GM19023 (cell line): ENCODE measurements at regions not wholly inside any gene's neighbourhood (a gene's known extent, or its start where the extent isn't known, plus 50 kb on each side); places are given as distances from the start of the nearest gene placed in this dataset.
"Not testable (repeated sequence)": the region's sequence is repeated elsewhere in the genome, so short reads cannot be mapped to it uniquely, and the experiment has no call there.

Experiments
- ATAC-seq: cut with Tn5 transposase; IDR thresholded peaks from one replicate; pipeline ENCODE4 v1.9.1; 2021; ENCODE audit warnings: mild to moderate bottlenecking, moderate library complexity; ENCODE audit not compliant: unreplicated experiment

DNA sequence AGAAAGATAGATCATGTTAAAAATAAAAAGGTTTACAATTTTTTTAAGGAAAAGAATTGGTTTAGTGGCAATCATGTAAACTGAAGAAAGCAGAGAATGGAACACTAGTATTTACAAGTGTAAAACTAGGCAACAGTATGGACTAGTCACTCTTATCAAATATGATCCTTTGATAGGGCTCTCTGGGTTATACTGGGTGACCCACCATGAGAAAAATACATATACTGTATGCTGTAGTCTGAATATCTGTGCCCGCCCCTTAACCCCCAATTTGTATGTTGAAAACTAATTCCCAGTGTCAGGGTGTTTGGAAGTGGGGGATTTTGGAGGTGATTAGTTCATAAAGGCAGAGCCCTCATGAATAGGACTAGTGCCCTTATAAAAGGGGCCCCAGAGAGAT, 236.8 kb upstream of the TARS1 start:
- no peak for ATAC-seq

DNA sequence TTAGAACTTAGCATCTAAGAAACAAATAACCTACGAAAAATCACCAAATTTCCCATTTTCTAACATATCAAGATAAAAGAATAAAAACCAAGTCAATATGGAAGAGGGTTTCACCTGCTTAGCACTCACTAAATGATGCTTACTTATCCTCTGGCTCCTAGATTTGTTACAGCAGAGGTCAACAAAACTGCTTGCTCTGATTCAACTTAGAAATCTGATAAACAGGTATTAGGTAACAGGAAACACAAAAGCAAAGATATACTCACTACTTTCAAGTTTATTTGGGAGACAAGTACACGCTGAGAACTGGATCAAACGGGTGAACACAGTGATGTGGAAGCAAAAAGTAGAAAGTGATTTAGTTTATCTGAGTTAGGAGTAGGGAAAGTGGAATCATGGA, 235.7 kb upstream of the TARS1 start:
- ATAC-seq, result no peak

DNA sequence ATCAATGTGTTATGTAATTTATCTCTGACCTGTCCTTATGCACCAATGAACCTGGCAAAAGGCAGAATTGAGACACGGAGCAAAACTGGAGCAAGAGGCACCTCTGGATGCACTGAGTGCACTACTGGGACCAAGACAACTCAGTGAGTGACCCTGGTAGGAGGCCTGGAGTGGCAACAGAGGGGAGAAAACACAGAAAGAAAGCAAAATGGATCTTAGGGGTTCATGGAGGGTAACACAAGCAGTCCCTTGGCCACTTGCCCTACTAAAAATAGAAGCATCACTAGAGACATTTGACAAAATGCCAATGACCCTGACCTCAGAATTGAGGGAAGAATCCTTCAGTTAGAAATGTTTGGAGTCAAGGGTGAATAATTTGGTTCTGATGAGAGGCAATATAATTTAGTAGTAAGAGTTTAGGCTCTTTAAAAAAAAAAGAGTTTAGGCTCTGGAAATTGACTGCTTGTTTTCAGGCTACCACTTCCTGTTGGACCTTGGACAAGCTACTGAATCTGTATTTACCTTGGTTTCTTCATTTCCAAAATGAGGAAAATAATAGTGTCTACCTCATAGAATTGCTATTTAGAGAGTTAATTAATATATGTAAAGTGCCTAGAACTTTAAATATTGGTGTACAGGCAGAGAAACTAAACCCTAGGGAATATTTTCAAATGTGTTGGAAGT, 234.9 kb upstream of the TARS1 start:
- no peak for ATAC-seq

DNA sequence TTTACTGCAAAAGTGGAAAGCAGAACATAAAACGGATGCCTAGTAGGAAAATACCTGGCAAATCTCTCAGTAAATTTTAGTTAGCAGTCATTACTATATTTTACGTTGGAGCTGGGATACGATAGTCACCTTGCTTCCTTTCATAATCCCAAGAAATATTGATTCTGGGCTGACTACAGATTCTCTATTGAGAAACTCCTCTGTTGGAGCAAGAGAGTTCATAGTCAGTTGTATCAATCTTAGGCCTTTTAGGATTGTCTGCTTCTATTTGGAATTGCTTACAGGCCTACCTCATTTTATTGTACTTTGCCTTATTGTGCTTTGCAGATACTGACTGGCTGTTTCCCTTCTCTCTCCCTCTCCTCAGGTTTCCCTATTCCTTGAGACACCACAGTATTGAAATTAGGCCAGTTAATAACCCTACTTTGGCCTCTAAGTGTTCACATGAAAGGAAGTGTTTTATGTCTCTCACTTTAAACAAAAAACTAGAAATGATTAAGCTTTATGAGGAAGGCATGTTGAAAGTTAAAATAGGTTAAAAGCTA, 233.7 kb upstream of the TARS1 start:
- no peak for ATAC-seq

DNA sequence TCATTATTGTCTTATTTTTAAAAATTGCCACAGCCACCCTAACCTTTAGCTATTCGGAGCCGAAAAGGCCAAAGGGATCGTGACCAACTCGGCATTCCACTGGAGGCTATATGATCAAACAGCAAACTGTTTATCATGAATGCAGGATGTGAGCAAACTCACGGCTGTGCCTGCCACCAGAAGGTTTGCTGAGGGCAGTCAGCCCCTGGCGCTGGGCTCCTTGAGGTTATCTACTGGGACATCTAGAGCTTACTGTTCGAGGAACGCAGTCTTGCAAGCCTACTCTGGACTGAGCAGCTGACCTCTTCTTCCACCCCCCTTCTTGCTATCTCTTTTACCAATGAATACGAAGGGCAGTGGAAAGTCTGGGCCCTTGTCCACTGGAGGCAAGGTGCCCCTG, 231.5 kb upstream of the TARS1 start:
- ATAC-seq, result no peak

DNA sequence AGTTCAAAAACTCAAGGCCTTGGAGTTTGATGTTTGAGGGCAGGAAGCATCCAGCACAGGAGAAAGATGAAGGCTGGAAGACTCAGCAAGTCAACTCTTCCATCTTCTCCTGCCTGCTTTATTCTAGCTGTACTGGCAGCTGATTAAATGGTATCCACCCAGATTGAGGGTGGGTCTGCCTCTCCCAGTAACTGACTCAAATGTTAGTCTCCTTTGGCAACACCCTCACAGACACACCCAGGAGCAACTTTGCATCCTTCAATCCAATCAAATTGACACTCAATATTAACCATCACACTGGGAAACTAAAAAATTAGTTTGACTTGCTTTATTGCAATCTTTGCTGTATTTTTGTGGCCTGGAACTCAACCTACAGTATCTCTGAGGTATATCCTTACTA, 230.5 kb upstream of the TARS1 start:
- not testable (repeated sequence) for ATAC-seq

DNA sequence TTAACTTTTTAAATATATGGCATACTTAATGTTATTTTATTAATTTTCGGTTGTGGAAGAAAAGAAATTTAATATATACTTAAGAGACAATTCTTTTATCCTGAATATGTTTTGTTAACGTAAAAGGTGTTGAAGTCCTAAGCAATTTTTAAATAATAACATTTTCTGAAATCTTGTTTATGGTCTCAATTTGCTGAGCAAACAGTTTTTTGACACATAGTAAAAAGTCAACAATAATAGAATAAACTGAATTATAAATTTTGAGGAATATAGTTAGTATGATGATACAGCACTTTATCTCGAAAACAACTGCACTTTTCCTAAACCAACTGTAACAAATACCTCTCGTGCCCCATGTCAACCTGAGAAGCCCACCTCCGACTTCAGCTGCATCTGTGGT, 229.8 kb upstream of the TARS1 start:
- no peak for ATAC-seq

DNA sequence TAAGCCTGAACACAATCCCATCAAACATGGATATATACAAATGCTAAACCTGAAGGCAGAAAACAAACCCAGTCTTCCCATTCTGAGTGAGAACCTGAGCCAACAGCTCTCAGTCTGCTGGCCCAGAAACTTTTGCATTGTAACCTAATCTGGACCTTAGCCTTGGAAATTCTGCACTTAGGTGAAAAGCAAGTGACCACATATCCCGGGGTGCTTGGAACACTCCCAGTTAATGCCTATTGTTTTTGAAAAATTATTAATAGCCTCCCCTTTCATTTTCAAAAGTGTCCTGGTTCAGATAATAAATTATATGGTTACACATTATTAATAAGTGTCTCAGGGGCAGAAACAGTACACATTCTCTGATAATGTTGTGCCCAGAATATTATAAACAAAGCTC, 228.3 kb upstream of the TARS1 start:
- no peak for ATAC-seq

DNA sequence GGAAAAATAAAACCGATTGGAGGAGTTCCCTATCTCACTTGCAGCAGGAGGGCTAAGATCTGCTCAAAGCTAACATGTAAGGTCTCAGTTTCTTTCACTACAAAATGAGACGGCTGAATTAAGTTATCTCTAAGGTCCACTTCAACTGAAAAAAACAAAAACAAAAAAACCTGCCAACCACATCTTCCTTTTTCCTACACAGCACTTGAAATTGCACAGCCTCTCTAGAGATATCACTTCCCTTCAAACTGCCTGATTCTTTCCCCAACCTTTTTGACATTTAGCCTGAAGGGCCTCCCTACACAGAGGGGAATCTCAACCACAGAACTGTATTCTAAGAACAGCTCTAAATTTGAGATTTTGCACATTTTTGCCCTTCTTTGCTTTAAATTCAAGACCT, 227.9 kb upstream of the TARS1 start:
- ATAC-seq, result no peak

DNA sequence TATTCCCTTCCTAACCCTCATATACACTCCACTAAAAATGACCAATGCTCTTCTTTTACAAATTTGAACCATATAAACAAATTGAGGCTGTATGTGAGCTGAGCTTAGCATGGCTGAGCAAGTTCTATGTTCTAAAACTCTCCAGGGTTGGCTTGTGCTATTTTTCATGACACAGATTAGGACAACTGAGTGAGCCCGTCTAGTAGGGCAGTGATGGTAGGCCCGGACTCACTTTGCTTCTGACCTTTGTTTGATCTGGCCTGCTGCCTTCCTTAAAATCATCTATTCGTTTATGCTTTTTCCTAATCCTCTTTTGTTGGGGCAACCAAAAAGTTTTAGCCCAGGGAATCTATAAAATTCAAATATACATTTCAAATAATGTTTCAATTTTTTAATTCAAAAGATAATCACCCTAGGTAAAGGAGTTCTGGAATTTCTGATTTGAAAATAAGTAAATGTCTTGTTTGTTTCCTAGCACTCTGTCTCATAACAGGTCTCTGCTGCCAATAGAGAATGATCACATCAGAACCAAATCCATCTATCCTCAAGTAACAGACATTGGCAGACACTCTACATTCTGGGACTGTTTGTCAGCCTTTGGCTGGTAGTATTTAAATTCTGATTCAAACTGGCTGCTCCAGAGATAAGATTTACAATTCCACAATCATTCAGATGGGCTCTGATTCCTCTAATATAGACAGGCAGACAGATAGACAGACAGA, 217.0 kb upstream of the TARS1 start:
- ATAC-seq, result no peak

DNA sequence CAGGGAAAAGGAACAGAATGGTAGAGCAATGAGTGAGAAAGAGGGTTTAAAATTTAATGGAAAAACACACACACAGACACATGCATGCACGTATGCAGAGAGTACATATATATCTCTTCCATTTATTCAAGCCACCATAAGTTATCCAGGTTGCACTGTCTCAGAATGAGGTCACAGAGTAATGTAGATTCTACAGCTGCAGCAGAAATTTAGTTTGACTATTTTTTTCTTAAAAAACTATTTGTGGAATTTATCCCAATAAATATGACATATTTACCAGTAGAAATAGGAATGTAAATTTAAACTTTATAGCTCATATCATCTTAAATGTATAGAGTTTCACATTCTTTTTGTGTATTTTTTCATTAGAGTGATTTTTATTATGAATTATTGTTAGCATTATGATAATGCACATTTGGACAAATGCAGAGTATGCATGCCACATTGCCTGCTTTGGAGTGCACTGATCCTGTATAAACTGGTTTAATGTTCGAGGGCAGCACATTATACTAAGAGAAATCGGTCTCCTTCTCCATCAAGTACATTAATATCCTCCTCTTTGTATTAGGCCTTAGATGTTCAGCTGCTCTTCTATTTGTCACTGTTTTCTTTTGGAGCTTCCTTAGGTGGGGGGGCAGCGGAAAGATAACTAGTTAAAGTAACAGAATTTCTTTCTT, 216.3 kb upstream of the TARS1 start:
- no peak for ATAC-seq

DNA sequence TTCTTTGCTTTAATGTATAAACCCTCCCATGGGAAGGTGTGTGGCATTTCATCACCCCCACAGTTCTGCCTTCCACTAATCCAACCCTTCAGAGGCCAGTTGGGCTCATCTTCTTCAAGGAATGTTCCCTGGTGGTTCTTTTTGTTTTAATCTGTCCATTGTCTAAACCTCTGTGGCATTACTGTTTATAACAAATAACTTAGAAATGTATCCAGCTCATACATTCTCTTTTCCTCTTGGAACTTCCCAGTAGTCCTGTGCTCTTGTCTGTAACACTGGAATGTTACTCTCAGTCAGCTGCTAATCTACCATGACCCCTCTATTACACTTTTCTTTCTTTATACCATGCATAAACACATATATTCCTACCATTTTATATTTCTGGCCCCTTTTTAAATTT, 213.5 kb upstream of the TARS1 start:
- no peak for ATAC-seq

DNA sequence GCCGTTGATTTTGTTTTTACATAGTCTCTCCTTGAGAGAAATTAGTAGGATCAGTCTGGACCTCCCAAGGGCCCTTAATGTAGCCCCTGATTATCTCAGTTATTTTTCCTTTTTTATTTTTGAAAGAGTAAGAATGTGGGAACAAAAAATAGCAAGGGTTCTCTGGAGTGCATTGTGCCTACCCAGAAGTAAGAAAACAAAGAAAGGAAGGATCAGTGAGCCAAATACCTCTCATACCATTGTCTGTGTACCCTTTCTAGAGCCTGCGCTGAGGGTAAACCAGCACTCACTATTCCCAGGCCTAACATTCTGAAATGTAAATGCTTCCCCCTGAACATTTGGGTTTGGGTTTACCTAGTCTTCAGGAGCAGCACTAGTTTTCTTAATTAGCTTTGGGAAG, 213.0 kb upstream of the TARS1 start:
- no peak for ATAC-seq

DNA sequence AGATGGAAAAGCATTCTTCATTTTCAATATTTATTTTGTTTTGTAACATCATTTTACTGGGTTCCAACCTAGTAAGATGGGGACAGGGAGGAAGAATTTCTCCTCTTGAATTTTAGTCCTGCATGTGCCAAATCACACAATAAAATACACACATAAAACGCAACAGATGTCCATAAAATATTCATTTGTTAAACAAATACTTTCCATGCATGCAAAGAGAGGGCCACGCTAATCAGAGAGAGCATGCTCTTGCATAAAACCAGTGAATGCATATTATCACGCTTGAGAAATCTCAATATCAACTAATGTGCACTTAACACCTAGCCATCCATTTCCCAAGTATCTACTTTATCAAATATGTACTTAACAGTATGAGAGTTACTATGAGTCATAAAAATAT, 212.6 kb upstream of the TARS1 start:
- no peak for ATAC-seq

DNA sequence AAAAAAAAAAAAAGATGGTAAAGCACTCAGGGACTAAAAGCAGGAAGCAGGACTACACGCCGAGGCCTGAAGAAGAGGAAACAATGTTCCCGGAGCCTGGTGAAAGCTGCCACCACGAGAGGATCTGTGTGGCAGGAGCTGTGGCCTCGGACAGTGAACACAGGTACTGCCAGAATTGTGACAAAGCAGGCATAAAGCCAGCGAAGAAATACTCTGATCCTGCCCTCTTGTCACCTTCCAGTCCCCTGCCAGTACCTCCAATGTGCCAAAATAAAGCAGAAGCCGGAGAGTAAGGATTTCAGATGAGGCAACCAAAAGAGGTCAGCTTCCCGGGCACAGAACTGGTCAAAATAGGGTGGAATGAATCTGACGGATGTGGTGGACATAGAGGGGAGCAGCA, 211.5 kb upstream of the TARS1 start:
- ATAC-seq, result no peak

DNA sequence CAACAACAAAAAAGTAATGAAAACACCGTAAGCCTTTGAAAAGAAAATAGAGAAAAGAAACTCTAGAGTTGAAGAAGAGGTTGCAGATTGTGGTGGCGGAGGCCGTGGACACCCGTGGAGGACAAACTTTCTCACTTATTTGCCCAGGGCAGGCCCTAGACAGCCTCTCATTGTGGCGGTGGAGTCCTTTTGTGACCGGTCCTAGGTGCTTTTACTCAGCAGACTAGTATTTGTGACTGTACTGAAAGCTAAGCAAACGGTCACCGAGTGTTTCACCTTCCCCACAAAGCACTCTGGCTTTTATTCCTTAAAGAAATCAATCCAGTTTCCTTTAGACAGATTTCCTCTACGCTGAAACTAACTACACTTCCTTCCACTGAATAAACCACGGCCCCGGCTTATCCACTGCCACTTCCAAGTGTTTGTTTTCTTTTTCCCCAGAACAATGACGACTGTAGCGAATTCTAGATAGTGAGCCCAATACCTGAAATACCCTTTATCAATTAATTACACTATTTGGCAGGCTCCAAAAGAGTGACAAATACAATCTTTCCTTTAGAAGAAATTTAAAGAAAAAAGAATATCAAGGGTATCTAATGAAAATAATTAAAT, 210.2 kb upstream of the TARS1 start:
- ATAC-seq, result no peak

DNA sequence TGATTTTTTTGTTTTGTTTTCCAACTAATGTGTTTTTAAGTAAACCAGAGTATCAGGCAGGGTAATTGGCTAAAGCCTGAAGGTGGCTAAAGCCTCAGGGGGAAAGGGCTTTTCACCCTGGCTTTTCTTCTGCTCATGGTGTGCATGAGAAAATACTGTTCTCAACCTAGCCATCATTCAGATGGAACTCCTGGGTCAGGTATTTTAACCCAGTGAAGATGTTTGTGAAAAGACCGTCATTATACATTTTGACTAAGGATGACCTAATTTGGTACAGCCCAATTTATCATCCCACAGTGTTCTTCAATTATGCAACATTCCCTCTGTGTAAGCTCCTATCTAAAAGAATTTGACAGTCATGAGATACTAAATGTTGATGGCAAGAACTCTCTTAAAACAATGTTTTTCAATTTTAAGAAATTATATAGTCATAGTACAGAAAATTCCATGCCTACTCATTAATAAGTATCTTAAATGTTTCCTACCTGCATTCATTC, 209.5 kb upstream of the TARS1 start:
- no peak for ATAC-seq

DNA sequence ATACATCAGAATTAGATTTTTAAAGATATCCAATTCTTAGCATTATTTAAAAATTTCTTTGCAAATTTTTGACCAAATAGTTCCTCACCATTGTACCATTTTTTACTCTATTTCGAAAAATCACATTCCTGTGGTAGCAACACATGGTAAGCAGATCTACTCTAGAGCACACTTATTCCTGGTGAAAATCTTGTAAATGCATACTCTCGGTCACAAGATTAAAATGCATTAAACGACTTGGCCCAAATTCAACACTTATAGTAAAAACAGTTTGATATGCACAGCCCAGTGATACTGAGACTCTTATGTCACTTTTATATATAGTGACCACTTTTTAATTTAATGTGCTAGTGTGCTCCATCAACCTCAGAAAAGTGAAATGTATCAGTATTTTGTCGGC, 208.8 kb upstream of the TARS1 start:
- ATAC-seq, result no peak

DNA sequence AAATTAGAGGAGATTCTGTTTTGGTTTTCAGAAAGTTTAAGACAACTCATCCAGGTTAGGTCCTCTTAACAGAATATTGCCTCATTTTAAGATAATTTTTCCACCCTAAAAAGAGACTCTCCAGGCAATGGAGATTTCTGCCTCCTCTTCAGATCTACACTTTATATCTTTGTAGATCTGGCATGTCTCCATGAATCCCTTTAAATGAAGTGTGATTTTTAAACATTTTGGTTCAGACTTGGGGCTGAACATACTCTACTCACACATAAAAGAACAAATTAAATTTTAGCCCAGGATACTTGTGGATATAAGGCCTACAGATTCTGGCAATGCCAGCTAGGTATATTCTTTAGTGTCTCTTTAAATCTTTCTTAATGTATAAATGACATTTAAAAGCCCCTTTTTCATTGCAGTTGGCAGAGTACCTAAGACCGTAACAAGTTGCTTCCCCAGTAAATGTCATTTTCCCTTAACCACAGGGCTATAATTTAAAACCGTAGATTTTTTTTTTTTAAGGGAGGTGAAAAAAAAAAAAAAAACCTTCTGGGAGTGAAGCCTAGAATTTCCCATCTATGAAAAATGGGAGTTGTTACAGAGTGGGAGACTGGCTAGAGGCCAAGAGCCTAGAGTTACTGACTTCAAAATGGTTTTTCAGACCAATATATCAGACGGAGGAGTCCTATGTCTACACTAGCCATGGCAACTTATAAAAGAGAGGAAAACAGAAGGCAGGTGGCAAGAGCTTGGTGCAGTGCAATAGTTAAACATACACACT, 207.8 kb upstream of the TARS1 start:
- no peak for ATAC-seq

DNA sequence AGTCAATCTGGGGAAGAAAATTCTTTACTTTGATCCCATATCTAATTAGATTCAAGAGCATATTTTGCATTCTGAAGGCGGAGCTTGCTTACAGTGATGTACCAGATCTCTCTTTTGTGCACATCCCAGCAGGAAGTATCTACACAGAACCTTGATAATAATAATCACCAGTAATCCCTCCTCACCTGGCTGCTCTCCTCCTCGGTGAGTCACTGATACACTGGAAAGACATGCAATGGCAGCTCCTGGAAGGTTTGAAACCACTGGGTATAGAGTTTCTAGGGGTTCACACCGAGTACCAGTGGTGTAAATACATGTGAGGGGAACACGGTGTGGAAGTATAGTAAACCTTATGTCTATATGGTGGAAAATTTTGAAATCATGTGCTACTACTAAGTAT, 205.5 kb upstream of the TARS1 start:
- ATAC-seq, result no peak

DNA sequence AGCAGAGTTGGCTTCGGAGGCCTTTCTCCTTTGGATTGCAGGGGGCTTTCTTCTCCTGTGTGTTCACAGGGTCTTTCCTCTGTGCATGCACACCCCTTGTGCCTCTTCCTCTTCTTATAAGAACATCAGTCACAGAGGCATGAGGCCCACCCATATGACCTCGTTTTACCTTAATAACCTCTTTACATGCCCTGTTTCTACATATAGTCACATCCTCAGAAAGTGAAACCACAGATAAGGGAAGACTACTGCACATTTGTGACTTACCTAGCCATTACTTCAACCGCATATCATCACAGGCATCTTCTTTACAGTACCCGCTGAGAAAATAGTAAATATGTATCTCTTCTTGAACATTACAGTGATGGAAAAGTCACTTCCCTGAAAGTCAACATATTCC, 204.9 kb upstream of the TARS1 start:
- ATAC-seq, result peak; percentile 43
